ENCODE measurements at regions not wholly inside any gene's neighbourhood (a gene's known extent, or its start where the extent isn't known, plus 50 kb on each side); places are given as distances from the start of the nearest gene placed in this dataset.

- H3K9me3 Mint-ChIP-seq = peaks cover 0 to 9% (median 4%) of the 10 kb centered on the region in 8 donors
- H3K36me3 Mint-ChIP-seq = peaks cover 0 to 4% of the 10 kb centered on the region in 2 donors
- ChIA-PET CTCF (ENCODE audit: partially characterized antibody) (no interaction called here), POLR2A (ENCODE audit: partially characterized antibody) (no interaction called here)
- H3K27me3 Mint-ChIP-seq = peaks cover 5 to 6% of the 10 kb centered on the region in 2 donors
- intact Hi-C loops (cut with micrococcal nuclease) = no loop called here
- H3K36me3 ChIP-seq (ENCODE audit: insufficient read depth, low read length) = no peaks in the 10 kb centered on the region
- H3K4me1 ChIP-seq (ENCODE audit: insufficient read depth, low read length) = no peaks in the 10 kb centered on the region
- no peaks in the 10 kb centered on the region for H3K27me3 ChIP-seq (ENCODE audit: insufficient read depth, low read length)
- H3K27ac Mint-ChIP-seq = no peak overlapping the region
- no peaks in the 10 kb centered on the region for H3K9me3 ChIP-seq (ENCODE audit: control insufficient read depth in 1 of 2, low read length in 2 of 2)
- DNase-seq = no peak
- H3K4me1 Mint-ChIP-seq = no peaks in the 10 kb centered on the region
- no peak overlapping the region for H3K4me3 ChIP-seq (ENCODE audit: low read length in 2 of 2)
- no peak overlapping the region for H3K4me3 Mint-ChIP-seq
- H3K27ac ChIP-seq (ENCODE audit: low read depth, low read length) = no peak overlapping the region
Measured at GRCh38 chr13:21777166-21777565, 106.3 kb downstream of the FGF9 start.

GRCh38 chr13:21777813-21778212 is 106.9 kb downstream of the FGF9 start:
- H3K4me3 ChIP-seq (ENCODE audit: low read length in 2 of 2) = no peak overlapping the region
- H3K27me3 ChIP-seq (ENCODE audit: insufficient read depth, low read length) = no peaks in the 10 kb centered on the region
- intact Hi-C loops (cut with micrococcal nuclease) = no loop called here
- H3K36me3 ChIP-seq (ENCODE audit: insufficient read depth, low read length) = no peaks in the 10 kb centered on the region
- no peaks in the 10 kb centered on the region for H3K4me1 Mint-ChIP-seq
- no peaks in the 10 kb centered on the region for H3K4me1 ChIP-seq (ENCODE audit: insufficient read depth, low read length)
- H3K27ac Mint-ChIP-seq = peak overlapping the region in 2 of 7 donors; percentile 15 to 50
- POLR2A ChIA-PET (ENCODE audit: partially characterized antibody) = no interaction called here
- CTCF ChIA-PET (ENCODE audit: partially characterized antibody) = no interaction called here
- H3K4me3 Mint-ChIP-seq = no peak overlapping the region
- no peak overlapping the region for H3K27ac ChIP-seq (ENCODE audit: low read depth, low read length)
- no peak for DNase-seq
- H3K9me3 ChIP-seq (ENCODE audit: control insufficient read depth in 1 of 2, low read length in 2 of 2) = no peaks in the 10 kb centered on the region
- H3K9me3 Mint-ChIP-seq = peaks cover 0 to 9% (median 4%) of the 10 kb centered on the region in 8 donors
- peaks cover 5 to 6% of the 10 kb centered on the region in 2 donors for H3K27me3 Mint-ChIP-seq
- peaks cover 0 to 4% of the 10 kb centered on the region in 2 donors for H3K36me3 Mint-ChIP-seq

GRCh38 chr13:21782736-21783135 is 111.9 kb downstream of the FGF9 start:
- no peaks in the 10 kb centered on the region for H3K4me1 Mint-ChIP-seq
- no peaks in the 10 kb centered on the region for H3K27me3 ChIP-seq (ENCODE audit: insufficient read depth, low read length)
- no peak overlapping the region for H3K4me3 Mint-ChIP-seq
- H3K27me3 Mint-ChIP-seq = peaks cover 2 to 5% of the 10 kb centered on the region in 2 donors
- POLR2A ChIA-PET (ENCODE audit: partially characterized antibody) = no interaction called here
- no peaks in the 10 kb centered on the region for H3K9me3 ChIP-seq (ENCODE audit: control insufficient read depth in 1 of 2, low read length in 2 of 2)
- H3K36me3 ChIP-seq (ENCODE audit: insufficient read depth, low read length) = no peaks in the 10 kb centered on the region
- no peak overlapping the region for H3K27ac Mint-ChIP-seq
- peaks cover 0 to 4% of the 10 kb centered on the region in 2 donors for H3K36me3 Mint-ChIP-seq
- no peaks in the 10 kb centered on the region for H3K4me1 ChIP-seq (ENCODE audit: insufficient read depth, low read length)
- no peak overlapping the region for H3K4me3 ChIP-seq (ENCODE audit: low read length in 2 of 2)
- CTCF ChIA-PET (ENCODE audit: partially characterized antibody) = no interaction called here
- no peak overlapping the region for H3K27ac ChIP-seq (ENCODE audit: low read depth, low read length)
- intact Hi-C loops (cut with micrococcal nuclease) = no loop called here
- DNase-seq = no peak
- H3K9me3 Mint-ChIP-seq = peaks cover 0 to 9% (median 5%) of the 10 kb centered on the region in 8 donors

- Mint-ChIP-seq H3K9me3 (peaks cover 0 to 9% (median 0%) of the 10 kb centered on the region in 8 donors), H3K27me3 (peaks cover 4 to 7% of the 10 kb centered on the region in 2 donors), H3K4me1 (no peaks in the 10 kb centered on the region), H3K36me3 (no peaks in the 10 kb centered on the region), H3K4me3 (no peak overlapping the region), H3K27ac (no peak overlapping the region)
- no peak for DNase-seq
- no peaks in the 10 kb centered on the region for H3K9me3 ChIP-seq (ENCODE audit: control insufficient read depth in 1 of 2, low read length in 2 of 2)
- ChIA-PET CTCF (ENCODE audit: partially characterized antibody) (no interaction called here), POLR2A (ENCODE audit: partially characterized antibody) (no interaction called here)
- H3K36me3 ChIP-seq (ENCODE audit: insufficient read depth, low read length) = no peaks in the 10 kb centered on the region
- no peak overlapping the region for H3K4me3 ChIP-seq (ENCODE audit: low read length in 2 of 2)
- no peaks in the 10 kb centered on the region for H3K27me3 ChIP-seq (ENCODE audit: insufficient read depth, low read length)
- no peaks in the 10 kb centered on the region for H3K4me1 ChIP-seq (ENCODE audit: insufficient read depth, low read length)
- no peak overlapping the region for H3K27ac ChIP-seq (ENCODE audit: low read depth, low read length)
- intact Hi-C loops (cut with micrococcal nuclease) = no loop called here
Measured at GRCh38 chr13:21785990-21786389, 115.1 kb downstream of the FGF9 start.

- no peaks in the 10 kb centered on the region for H3K4me1 Mint-ChIP-seq
- H3K27me3 Mint-ChIP-seq = peaks cover 0 to 6% of the 10 kb centered on the region in 2 donors
- H3K36me3 ChIP-seq (ENCODE audit: insufficient read depth, low read length) = no peaks in the 10 kb centered on the region
- no peak for DNase-seq
- H3K27me3 ChIP-seq (ENCODE audit: insufficient read depth, low read length) = no peaks in the 10 kb centered on the region
- no peak overlapping the region for H3K4me3 ChIP-seq (ENCODE audit: low read length in 2 of 2)
- H3K9me3 Mint-ChIP-seq = no peaks in the 10 kb centered on the region
- no peaks in the 10 kb centered on the region for H3K4me1 ChIP-seq (ENCODE audit: insufficient read depth, low read length)
- no peaks in the 10 kb centered on the region for H3K36me3 Mint-ChIP-seq
- intact Hi-C loops (cut with micrococcal nuclease) = no loop called here
- POLR2A ChIA-PET (ENCODE audit: partially characterized antibody) = no interaction called here
- H3K27ac Mint-ChIP-seq = no peak overlapping the region
- CTCF ChIA-PET (ENCODE audit: partially characterized antibody) = no interaction called here
- no peaks in the 10 kb centered on the region for H3K9me3 ChIP-seq (ENCODE audit: control insufficient read depth in 1 of 2, low read length in 2 of 2)
- H3K4me3 Mint-ChIP-seq = no peak overlapping the region
- H3K27ac ChIP-seq (ENCODE audit: low read depth, low read length) = no peak overlapping the region
Measured at GRCh38 chr13:21796066-21796465, 125.2 kb downstream of the FGF9 start.

GRCh38 chr13:21796775-21797514 is 126.1 kb downstream of the FGF9 start:
- no peak for DNase-seq
- ChIA-PET POLR2A (ENCODE audit: partially characterized antibody) (no interaction called here), CTCF (ENCODE audit: partially characterized antibody) (no interaction called here)
- no peak overlapping the region for H3K27ac ChIP-seq (ENCODE audit: low read depth, low read length)
- Mint-ChIP-seq H3K9me3 (no peaks in the 10 kb centered on the region), H3K27me3 (peaks cover 0 to 6% of the 10 kb centered on the region in 2 donors), H3K27ac (no peak overlapping the region), H3K4me3 (no peak overlapping the region), H3K4me1 (no peaks in the 10 kb centered on the region), H3K36me3 (no peaks in the 10 kb centered on the region)
- no peaks in the 10 kb centered on the region for H3K4me1 ChIP-seq (ENCODE audit: insufficient read depth, low read length)
- intact Hi-C loops (cut with micrococcal nuclease) = no loop called here
- no peak overlapping the region for H3K4me3 ChIP-seq (ENCODE audit: low read length in 2 of 2)
- H3K27me3 ChIP-seq (ENCODE audit: insufficient read depth, low read length) = no peaks in the 10 kb centered on the region
- no peaks in the 10 kb centered on the region for H3K9me3 ChIP-seq (ENCODE audit: control insufficient read depth in 1 of 2, low read length in 2 of 2)
- H3K36me3 ChIP-seq (ENCODE audit: insufficient read depth, low read length) = no peaks in the 10 kb centered on the region

- H3K36me3 Mint-ChIP-seq = no peaks in the 10 kb centered on the region
- H3K9me3 Mint-ChIP-seq = no peaks in the 10 kb centered on the region
- no peaks in the 10 kb centered on the region for H3K27me3 ChIP-seq (ENCODE audit: insufficient read depth, low read length)
- H3K27ac ChIP-seq (ENCODE audit: low read depth, low read length) = no peak overlapping the region
- no peak overlapping the region for H3K4me3 Mint-ChIP-seq
- ChIA-PET CTCF (ENCODE audit: partially characterized antibody) (interaction anchor here (1.0 kb wide), 1 partner anchor 11 kb away, joined by 3 read pairs; no protein-coding TSS in a partner anchor), POLR2A (ENCODE audit: partially characterized antibody) (no interaction called here)
- intact Hi-C loops (cut with micrococcal nuclease) = no loop called here
- H3K4me1 ChIP-seq (ENCODE audit: insufficient read depth, low read length) = no peaks in the 10 kb centered on the region
- H3K4me1 Mint-ChIP-seq = peaks cover 0 to 1% (median 0%) of the 10 kb centered on the region in 4 donors
- no peak for DNase-seq
- no peaks in the 10 kb centered on the region for H3K36me3 ChIP-seq (ENCODE audit: insufficient read depth, low read length)
- H3K9me3 ChIP-seq (ENCODE audit: control insufficient read depth in 1 of 2, low read length in 2 of 2) = no peaks in the 10 kb centered on the region
- no peak overlapping the region for H3K4me3 ChIP-seq (ENCODE audit: low read length in 2 of 2)
- H3K27ac Mint-ChIP-seq = no peak overlapping the region
- peaks cover 0 to 2% of the 10 kb centered on the region in 2 donors for H3K27me3 Mint-ChIP-seq
Measured at GRCh38 chr13:21797736-21798135, 126.9 kb downstream of the FGF9 start.

Data from CD4-positive, alpha-beta memory T cell (primary cell).